GM19035 (cell line): ENCODE measurements at regions not wholly inside any gene's neighbourhood (a gene's known extent, or its start where the extent isn't known, plus 50 kb on each side); places are given as distances from the start of the nearest gene placed in this dataset.

Experiments
- ATAC-seq: cut with Tn5 transposase; IDR thresholded peaks from one replicate; pipeline ENCODE4 v1.9.1; 2021; ENCODE audit not compliant: unreplicated experiment

DNA sequence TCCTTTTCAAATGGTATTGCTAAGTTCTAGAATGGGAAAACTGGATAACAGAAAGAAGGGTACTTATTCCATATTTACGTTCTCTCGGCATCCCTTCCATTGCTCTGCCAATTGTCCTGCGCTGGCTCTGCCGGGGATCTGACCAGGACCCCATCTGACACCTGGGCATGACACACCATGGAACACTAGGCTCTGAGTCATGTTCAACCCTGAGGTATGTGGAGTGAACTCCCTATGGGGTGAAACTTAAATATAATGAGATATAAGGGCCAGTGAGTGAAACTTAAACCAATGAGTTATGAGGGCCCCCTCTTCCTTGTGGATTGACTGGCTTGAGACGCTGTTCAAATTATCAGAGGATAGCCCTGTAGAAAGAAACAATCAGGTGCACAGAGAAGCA is 55.1 kb upstream of the ZEB1 start:
- no peak for ATAC-seq

DNA sequence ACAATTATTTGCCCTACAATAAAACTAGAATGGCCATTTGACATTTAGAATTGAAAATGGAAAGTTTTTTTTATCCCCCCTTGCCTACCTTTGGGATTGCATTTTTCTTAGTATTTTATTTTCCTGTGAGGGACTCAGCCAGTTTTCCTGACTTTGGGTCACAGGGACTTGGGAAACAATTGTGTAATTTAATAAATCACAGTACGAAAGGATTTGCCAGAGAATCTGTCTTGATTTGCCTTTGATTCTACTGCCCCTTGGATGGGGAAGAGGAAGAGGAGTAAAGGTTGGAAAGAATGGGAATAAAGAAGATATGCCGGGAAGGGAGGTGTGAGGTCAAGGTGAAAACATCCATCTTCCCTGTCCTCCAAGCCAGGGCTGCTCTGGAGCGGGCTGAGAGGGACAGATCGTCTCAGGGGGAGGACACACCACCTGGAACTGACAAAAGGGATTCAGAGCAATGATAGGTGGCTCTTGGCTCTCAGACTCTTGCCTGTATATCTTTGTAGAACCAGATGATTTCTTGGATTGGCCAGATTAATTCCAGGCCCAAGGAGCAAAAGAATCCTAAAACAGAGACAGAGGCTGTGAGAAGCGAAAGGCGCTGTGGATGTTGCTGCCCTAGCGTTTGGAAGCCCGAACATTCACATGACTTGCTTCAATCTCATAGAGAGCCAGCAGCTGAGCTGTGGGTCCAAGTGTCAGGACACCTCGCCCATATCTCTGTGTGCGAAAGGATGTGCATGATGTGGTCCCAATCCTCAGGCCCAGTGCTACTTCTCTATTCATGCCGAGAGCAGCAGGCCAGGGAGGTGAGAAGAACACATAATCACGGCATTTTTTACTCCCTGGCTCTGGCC is 50.3 kb upstream of the ZEB1 start:
- ATAC-seq, result no peak
